ENCODE measurements at regions not wholly inside any gene's neighbourhood (a gene's known extent, or its start where the extent isn't known, plus 50 kb on each side); places are given as distances from the start of the nearest gene placed in this dataset.

DNA sequence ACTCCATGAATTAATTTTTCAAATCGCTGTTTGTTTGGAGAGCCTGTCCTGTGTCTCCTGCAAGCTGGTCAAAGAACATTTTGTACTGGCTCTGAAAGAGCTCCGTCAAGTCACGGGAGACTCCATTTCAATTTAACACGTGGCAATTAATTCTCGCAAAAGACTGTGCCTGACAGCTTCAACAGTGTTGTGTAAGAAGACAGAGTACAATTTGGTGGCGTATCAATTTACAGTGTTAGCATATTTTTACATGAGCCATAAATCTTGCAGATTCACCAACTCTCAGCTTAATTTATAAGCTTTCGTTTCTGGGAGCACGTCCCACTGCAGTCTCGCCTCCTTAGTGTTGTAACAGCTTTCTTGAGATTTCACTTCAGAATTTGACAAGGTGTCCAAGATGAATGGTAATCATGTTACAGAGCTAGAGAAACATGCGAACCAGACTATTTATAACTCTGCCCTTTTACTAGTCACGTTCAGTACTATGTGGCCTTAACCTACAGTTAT lies 70.8 kb downstream of the RWDD4 start:
- peak; percentile 46 for DNase-seq (ENCODE audit: low read depth)
- no peak overlapping the region for H3K4me3 ChIP-seq (replicated peaks; ENCODE audit: low read depth, low read length)
- TF ChIP-seq, protein P1, sequence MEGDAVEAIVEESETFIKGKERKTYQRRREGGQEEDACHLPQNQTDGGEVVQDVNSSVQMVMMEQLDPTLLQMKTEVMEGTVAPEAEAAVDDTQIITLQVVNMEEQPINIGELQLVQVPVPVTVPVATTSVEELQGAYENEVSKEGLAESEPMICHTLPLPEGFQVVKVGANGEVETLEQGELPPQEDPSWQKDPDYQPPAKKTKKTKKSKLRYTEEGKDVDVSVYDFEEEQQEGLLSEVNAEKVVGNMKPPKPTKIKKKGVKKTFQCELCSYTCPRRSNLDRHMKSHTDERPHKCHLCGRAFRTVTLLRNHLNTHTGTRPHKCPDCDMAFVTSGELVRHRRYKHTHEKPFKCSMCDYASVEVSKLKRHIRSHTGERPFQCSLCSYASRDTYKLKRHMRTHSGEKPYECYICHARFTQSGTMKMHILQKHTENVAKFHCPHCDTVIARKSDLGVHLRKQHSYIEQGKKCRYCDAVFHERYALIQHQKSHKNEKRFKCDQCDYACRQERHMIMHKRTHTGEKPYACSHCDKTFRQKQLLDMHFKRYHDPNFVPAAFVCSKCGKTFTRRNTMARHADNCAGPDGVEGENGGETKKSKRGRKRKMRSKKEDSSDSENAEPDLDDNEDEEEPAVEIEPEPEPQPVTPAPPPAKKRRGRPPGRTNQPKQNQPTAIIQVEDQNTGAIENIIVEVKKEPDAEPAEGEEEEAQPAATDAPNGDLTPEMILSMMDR (IDR thresholded peaks at IDR 0.05; ENCODE audit: low read length, missing control alignments): no peak

GRCh38 chr4:183588691-183589090 lies 70.3 kb downstream of the RWDD4 start:
- TF ChIP-seq, protein P1 (IDR thresholded peaks at IDR 0.05; ENCODE audit: low read length, missing control alignments): no peak
- no peak for DNase-seq (ENCODE audit: low read depth)
- no peak overlapping the region for H3K4me3 ChIP-seq (replicated peaks; ENCODE audit: low read depth, low read length)

- H3K4me3 ChIP-seq (replicated peaks; ENCODE audit: low read depth, low read length): no peak overlapping the region
- TF ChIP-seq, protein P1 (IDR thresholded peaks at IDR 0.05; ENCODE audit: low read length, missing control alignments): no peak
- no peak for DNase-seq (ENCODE audit: low read depth)
Measured at GRCh38 chr4:183589461-183590099, 69.4 kb downstream of the RWDD4 start.

Measured in fibroblast of pulmonary artery (primary cell).